ENCODE measurements at regions not wholly inside any gene's neighbourhood (a gene's known extent, or its start where the extent isn't known, plus 50 kb on each side); places are given as distances from the start of the nearest gene placed in this dataset.

DNA sequence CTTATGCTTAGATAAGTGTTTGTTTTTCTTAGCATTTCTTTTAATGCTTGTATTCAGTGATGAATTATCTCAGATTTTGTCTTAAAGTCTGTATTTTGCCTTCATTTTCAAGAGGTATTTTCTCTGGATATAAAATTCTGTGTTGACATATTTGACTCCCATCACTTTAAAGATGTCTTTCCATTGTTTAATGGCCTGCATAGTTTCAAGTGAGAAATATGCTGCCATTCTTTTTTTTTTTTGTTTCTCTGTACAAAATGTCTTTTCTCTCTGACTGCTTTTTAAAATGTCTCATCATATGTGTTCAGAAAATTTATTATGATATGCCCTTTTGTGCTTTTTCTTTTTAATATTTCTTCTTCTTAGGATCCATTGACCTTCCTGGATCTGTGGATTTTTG is 578.0 kb upstream of the NOX3 start:
- TF ChIP-seq CTCF (IDR thresholded peaks at IDR 0.05): no peak
- TF ChIP-seq POLR2AphosphoS2 (conservative IDR thresholded peaks at IDR 0.05; ENCODE audit: low read length): no peak
- TF ChIP-seq, protein P1, sequence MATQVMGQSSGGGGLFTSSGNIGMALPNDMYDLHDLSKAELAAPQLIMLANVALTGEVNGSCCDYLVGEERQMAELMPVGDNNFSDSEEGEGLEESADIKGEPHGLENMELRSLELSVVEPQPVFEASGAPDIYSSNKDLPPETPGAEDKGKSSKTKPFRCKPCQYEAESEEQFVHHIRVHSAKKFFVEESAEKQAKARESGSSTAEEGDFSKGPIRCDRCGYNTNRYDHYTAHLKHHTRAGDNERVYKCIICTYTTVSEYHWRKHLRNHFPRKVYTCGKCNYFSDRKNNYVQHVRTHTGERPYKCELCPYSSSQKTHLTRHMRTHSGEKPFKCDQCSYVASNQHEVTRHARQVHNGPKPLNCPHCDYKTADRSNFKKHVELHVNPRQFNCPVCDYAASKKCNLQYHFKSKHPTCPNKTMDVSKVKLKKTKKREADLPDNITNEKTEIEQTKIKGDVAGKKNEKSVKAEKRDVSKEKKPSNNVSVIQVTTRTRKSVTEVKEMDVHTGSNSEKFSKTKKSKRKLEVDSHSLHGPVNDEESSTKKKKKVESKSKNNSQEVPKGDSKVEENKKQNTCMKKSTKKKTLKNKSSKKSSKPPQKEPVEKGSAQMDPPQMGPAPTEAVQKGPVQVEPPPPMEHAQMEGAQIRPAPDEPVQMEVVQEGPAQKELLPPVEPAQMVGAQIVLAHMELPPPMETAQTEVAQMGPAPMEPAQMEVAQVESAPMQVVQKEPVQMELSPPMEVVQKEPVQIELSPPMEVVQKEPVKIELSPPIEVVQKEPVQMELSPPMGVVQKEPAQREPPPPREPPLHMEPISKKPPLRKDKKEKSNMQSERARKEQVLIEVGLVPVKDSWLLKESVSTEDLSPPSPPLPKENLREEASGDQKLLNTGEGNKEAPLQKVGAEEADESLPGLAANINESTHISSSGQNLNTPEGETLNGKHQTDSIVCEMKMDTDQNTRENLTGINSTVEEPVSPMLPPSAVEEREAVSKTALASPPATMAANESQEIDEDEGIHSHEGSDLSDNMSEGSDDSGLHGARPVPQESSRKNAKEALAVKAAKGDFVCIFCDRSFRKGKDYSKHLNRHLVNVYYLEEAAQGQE (IDR thresholded peaks at IDR 0.05): no peak
- TF ChIP-seq RCOR1 (IDR thresholded peaks at IDR 0.05; ENCODE audit: low read depth, low read length): no peak
- TF ChIP-seq ESRRA (IDR thresholded peaks at IDR 0.05; ENCODE audit: borderline replicate concordance, low read length): no peak
- TF ChIP-seq USF2 (IDR thresholded peaks at IDR 0.05): no peak
- no peak for TF ChIP-seq HEYL (CRISPR knock-in tag; IDR thresholded peaks at IDR 0.05)
- no peak for TF ChIP-seq NR3C1 (IDR thresholded peaks at IDR 0.05)
- TF ChIP-seq, protein P2, sequence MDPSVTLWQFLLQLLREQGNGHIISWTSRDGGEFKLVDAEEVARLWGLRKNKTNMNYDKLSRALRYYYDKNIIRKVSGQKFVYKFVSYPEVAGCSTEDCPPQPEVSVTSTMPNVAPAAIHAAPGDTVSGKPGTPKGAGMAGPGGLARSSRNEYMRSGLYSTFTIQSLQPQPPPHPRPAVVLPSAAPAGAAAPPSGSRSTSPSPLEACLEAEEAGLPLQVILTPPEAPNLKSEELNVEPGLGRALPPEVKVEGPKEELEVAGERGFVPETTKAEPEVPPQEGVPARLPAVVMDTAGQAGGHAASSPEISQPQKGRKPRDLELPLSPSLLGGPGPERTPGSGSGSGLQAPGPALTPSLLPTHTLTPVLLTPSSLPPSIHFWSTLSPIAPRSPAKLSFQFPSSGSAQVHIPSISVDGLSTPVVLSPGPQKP (IDR thresholded peaks at IDR 0.05; ENCODE audit: low read depth, low read length): no peak
- no peak for TF ChIP-seq MAZ (IDR thresholded peaks at IDR 0.05; ENCODE audit: borderline replicate concordance, low read depth, low read length)

Measured in A549 (cell line).